ENCODE measurements at regions not wholly inside any gene's neighbourhood (a gene's known extent, or its start where the extent isn't known, plus 50 kb on each side); places are given as distances from the start of the nearest gene placed in this dataset.

DNA sequence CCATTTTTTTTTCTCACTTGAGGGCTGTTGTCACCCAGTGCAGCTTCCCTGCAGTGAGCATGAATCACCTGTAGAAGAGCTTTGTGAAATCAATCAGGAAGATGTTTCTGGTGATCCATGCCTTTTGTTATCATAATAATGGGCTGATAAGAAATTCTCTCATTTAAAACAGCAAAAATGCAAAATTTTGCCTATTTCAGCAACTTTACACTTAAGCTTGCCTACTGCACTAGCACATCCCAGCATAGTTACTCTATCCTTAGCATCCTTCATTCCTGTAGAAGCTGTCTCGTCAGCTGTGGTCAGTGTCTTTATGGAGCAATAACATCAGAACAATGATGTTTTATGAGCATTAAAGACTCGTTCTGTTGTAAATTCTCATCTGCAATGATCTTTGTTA, 178.6 kb upstream of the ZNF804A start:
- TF ChIP-seq, protein P1, sequence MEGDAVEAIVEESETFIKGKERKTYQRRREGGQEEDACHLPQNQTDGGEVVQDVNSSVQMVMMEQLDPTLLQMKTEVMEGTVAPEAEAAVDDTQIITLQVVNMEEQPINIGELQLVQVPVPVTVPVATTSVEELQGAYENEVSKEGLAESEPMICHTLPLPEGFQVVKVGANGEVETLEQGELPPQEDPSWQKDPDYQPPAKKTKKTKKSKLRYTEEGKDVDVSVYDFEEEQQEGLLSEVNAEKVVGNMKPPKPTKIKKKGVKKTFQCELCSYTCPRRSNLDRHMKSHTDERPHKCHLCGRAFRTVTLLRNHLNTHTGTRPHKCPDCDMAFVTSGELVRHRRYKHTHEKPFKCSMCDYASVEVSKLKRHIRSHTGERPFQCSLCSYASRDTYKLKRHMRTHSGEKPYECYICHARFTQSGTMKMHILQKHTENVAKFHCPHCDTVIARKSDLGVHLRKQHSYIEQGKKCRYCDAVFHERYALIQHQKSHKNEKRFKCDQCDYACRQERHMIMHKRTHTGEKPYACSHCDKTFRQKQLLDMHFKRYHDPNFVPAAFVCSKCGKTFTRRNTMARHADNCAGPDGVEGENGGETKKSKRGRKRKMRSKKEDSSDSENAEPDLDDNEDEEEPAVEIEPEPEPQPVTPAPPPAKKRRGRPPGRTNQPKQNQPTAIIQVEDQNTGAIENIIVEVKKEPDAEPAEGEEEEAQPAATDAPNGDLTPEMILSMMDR (IDR thresholded peaks at IDR 0.05): no peak
- TF ChIP-seq POLR2A (IDR thresholded peaks at IDR 0.05): no peak
